Calu3 (cell line): ENCODE measurements at regions not wholly inside any gene's neighbourhood (a gene's known extent, or its start where the extent isn't known, plus 50 kb on each side); places are given as distances from the start of the nearest gene placed in this dataset.

ENCODE experiments used
- BruUV-seq: library from RNA; stranded (reverse); fragments of 400-500 nt; replicated peaks from 2 replicates; lab custom pipeline; 2021; lab: Mats Ljungman, UMichigan
- CTCF ChIA-PET: fragments of 300-600 bp; sonication (Branson Sonifier 250); formaldehyde crosslinking; loops from one replicate; lab custom pipeline; 2022; ENCODE audit warnings: antibody characterized with exemption; lab: Charles Lee
- DNase-seq: peaks from one replicate; pipeline ENCODE4 v3.0.0; 2022
- H3K27ac Mint-ChIP-seq: one replicate; pipeline ENCODE4 v1.8.0; 2022; ENCODE audit warnings: mixed read lengths; ENCODE audit not compliant: unreplicated experiment
- H3K27me3 Mint-ChIP-seq: one replicate; pipeline ENCODE4 v1.8.0; 2022; ENCODE audit warnings: mixed read lengths; ENCODE audit not compliant: unreplicated experiment
- H3K36me3 Mint-ChIP-seq: one replicate; pipeline ENCODE4 v1.8.0; 2022; ENCODE audit warnings: mild to moderate bottlenecking, moderate library complexity, mixed read lengths; ENCODE audit not compliant: insufficient read depth, unreplicated experiment
- H3K4me1 Mint-ChIP-seq: one replicate; pipeline ENCODE4 v1.8.0; 2022; ENCODE audit warnings: mild to moderate bottlenecking, low read depth, mixed read lengths; ENCODE audit not compliant: unreplicated experiment
- H3K4me3 Mint-ChIP-seq: one replicate; pipeline ENCODE4 v1.8.0; 2022; ENCODE audit warnings: mild to moderate bottlenecking, low read depth, moderate library complexity, mixed read lengths; ENCODE audit not compliant: unreplicated experiment
- H3K9me3 Mint-ChIP-seq: one replicate; pipeline ENCODE4 v1.8.0; 2022; ENCODE audit warnings: low read depth, mixed read lengths; ENCODE audit not compliant: unreplicated experiment
- intact Hi-C: fragments of 100-400 bp; cut with micrococcal nuclease; formaldehyde crosslinking; loops from one replicate; pipeline ENCODE4 v1.10.0; 2022; ENCODE audit not compliant: unreplicated experiment
- TF ChIP-seq, protein P1 (sequence below): fragments of 200-600 bp; IDR thresholded peaks from one replicate; pipeline ENCODE4 v1.8.0; 2022; ENCODE audit warnings: antibody characterized with exemption; ENCODE audit not compliant: unreplicated experiment

- Mint-ChIP-seq H3K4me1 (peaks cover 21% of the 10 kb centered on the region), H3K4me3 (no peak overlapping the region), H3K27ac (no peak overlapping the region), H3K9me3 (peaks cover 5% of the 10 kb centered on the region), H3K36me3 (no peaks in the 10 kb centered on the region), H3K27me3 (no peaks in the 10 kb centered on the region)
- TF ChIP-seq, protein P1, sequence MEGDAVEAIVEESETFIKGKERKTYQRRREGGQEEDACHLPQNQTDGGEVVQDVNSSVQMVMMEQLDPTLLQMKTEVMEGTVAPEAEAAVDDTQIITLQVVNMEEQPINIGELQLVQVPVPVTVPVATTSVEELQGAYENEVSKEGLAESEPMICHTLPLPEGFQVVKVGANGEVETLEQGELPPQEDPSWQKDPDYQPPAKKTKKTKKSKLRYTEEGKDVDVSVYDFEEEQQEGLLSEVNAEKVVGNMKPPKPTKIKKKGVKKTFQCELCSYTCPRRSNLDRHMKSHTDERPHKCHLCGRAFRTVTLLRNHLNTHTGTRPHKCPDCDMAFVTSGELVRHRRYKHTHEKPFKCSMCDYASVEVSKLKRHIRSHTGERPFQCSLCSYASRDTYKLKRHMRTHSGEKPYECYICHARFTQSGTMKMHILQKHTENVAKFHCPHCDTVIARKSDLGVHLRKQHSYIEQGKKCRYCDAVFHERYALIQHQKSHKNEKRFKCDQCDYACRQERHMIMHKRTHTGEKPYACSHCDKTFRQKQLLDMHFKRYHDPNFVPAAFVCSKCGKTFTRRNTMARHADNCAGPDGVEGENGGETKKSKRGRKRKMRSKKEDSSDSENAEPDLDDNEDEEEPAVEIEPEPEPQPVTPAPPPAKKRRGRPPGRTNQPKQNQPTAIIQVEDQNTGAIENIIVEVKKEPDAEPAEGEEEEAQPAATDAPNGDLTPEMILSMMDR, result no peak
- intact Hi-C loops, result no loop called here
- CTCF ChIA-PET, result interaction anchor here (0.7 kb wide), 1 partner anchor 12 kb away, joined by 6 read pairs; no protein-coding TSS in a partner anchor
- no TSS peak for BruUV-seq
- DNase-seq, result no peak
Measured at GRCh38 chr12:53817021-53817389, 65.2 kb upstream of the CISTR start.

DNA sequence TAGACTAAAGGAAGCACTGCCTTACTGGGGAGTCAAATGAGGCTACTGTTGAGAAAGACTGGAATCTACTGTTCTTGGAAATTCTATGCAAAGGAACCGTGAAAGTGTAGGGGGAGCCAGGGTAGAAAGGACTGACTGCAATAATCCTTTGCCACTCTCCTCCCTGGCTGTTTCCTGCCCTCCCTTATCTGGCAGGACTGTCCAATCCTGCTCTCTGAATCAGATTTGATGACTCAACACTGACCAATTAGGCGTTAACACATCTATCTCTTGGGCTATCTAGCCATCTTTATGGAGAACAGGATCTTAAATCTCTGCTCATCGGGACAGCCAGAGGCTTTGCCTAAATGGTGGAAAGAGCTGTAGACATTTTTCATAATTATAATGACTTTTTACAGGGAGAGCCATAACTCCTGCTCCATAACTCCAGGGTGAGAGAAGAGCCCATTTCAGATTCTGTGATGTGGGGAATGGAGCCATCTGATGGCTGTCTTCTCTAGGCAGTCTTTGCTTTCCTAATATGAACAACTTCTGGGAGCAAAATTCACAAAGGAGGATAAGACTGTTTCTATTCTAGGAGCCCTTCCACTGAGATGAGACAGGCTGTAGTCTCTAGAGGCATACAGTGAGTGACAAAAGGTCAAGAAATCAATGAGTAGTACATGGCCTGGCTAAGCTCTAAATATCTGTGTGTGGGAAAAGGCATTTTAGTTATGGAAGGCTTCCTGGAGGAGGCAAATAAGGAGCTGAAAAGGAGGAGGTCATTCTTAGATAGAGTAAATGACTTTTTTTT is 68.9 kb upstream of the CISTR start:
- intact Hi-C loops, result no loop called here
- peaks cover 6% of the 10 kb centered on the region for H3K36me3 Mint-ChIP-seq
- H3K27ac Mint-ChIP-seq, result no peak overlapping the region
- no TSS peak for BruUV-seq
- DNase-seq, result no peak
- no peak overlapping the region for H3K4me3 Mint-ChIP-seq
- H3K27me3 Mint-ChIP-seq, result no peaks in the 10 kb centered on the region
- TF ChIP-seq, protein P1, result no peak
- CTCF ChIA-PET, result interaction anchor here (0.9 kb wide), 1 partner anchor 12 kb away, joined by 4 read pairs; no protein-coding TSS in a partner anchor
- H3K9me3 Mint-ChIP-seq, result no peaks in the 10 kb centered on the region
- peaks cover 41% of the 10 kb centered on the region for H3K4me1 Mint-ChIP-seq

- CTCF ChIA-PET, result no interaction called here
- Mint-ChIP-seq H3K27ac (peak overlapping the region; percentile 9), H3K27me3 (no peaks in the 10 kb centered on the region), H3K36me3 (peaks cover 6% of the 10 kb centered on the region), H3K4me1 (peaks cover 72% of the 10 kb centered on the region), H3K4me3 (no peak overlapping the region), H3K9me3 (no peaks in the 10 kb centered on the region)
- intact Hi-C loops, result loop anchor here (2.0 kb wide), 1 partner anchor 19 kb away; no protein-coding TSS in a partner anchor
- TF ChIP-seq, protein P1, result no peak
- no TSS peak for BruUV-seq
- no peak for DNase-seq
Measured at GRCh38 chr12:53824001-53824712, 72.4 kb upstream of the CISTR start.

- peak overlapping the region; percentile 10 for H3K4me3 Mint-ChIP-seq
- no TSS peak for BruUV-seq
- DNase-seq, result peak; percentile 69
Measured at GRCh38 chr12:53825246-53826081, 73.7 kb upstream of the CISTR start.

More at GRCh38 chr12:53825246-53826081, 73.7 kb upstream of the CISTR start:
- no peaks in the 10 kb centered on the region for H3K27me3 Mint-ChIP-seq
- no peaks in the 10 kb centered on the region for H3K9me3 Mint-ChIP-seq
- CTCF ChIA-PET, result interaction anchor here (0.6 to 1.7 kb wide), 7 partner anchors 13 to 152 kb away, joined by 3 to 18 read pairs (median 5); no protein-coding TSS in a partner anchor
- intact Hi-C loops, result loop anchor here (2.0 kb wide), 1 partner anchor 21 kb away; no protein-coding TSS in a partner anchor
- H3K27ac Mint-ChIP-seq, result peak overlapping the region; percentile 72
- H3K4me1 Mint-ChIP-seq, result peaks cover 72% of the 10 kb centered on the region
- peaks cover 6% of the 10 kb centered on the region for H3K36me3 Mint-ChIP-seq
- TF ChIP-seq, protein P1, result no peak
